ENCODE measurements at regions not wholly inside any gene's neighbourhood (a gene's known extent, or its start where the extent isn't known, plus 50 kb on each side); places are given as distances from the start of the nearest gene placed in this dataset.

- H3K4me1 Mint-ChIP-seq (ENCODE audit: low read depth) = no peaks in the 10 kb centered on the region
- no peak overlapping the region for H3K27ac Mint-ChIP-seq
- H3K4me3 Mint-ChIP-seq = no peak overlapping the region
- ChIA-PET CTCF (no interaction called here), POLR2A (no interaction called here)
- no peaks in the 10 kb centered on the region for H3K27me3 Mint-ChIP-seq
- H3K9me3 Mint-ChIP-seq = peaks cover 6% of the 10 kb centered on the region
- intact Hi-C loops (cut with micrococcal nuclease) = no loop called here
- peaks cover 4% of the 10 kb centered on the region for H3K36me3 Mint-ChIP-seq
- DNase-seq = no peak
Observed at GRCh38 chr6:109263873-109264700, 118.2 kb downstream of the CD164 start.

GRCh38 chr6:109262261-109262660 lies 120.0 kb downstream of the CD164 start:
- H3K9me3 Mint-ChIP-seq = no peaks in the 10 kb centered on the region
- no peak overlapping the region for H3K27ac Mint-ChIP-seq
- H3K4me1 Mint-ChIP-seq (ENCODE audit: low read depth) = no peaks in the 10 kb centered on the region
- no peaks in the 10 kb centered on the region for H3K27me3 Mint-ChIP-seq
- H3K36me3 Mint-ChIP-seq = no peaks in the 10 kb centered on the region
- CTCF ChIA-PET = no interaction called here
- DNase-seq = no peak
- intact Hi-C loops (cut with micrococcal nuclease) = no loop called here
- POLR2A ChIA-PET = no interaction called here
- no peak overlapping the region for H3K4me3 Mint-ChIP-seq

- intact Hi-C loops (cut with micrococcal nuclease) = no loop called here
- Mint-ChIP-seq H3K9me3 (no peaks in the 10 kb centered on the region), H3K27ac (no peak overlapping the region), H3K27me3 (no peaks in the 10 kb centered on the region), H3K36me3 (no peaks in the 10 kb centered on the region), H3K4me3 (no peak overlapping the region), H3K4me1 (ENCODE audit: low read depth) (no peaks in the 10 kb centered on the region)
- ChIA-PET CTCF (no interaction called here), POLR2A (no interaction called here)
- no peak for DNase-seq
Observed at GRCh38 chr6:109261811-109262210, 120.5 kb downstream of the CD164 start.

GRCh38 chr6:109260701-109261100 lies 121.6 kb downstream of the CD164 start:
- POLR2A ChIA-PET = no interaction called here
- CTCF ChIA-PET = no interaction called here
- Mint-ChIP-seq H3K4me3 (no peak overlapping the region), H3K9me3 (no peaks in the 10 kb centered on the region), H3K27me3 (no peaks in the 10 kb centered on the region), H3K36me3 (no peaks in the 10 kb centered on the region), H3K27ac (no peak overlapping the region), H3K4me1 (ENCODE audit: low read depth) (no peaks in the 10 kb centered on the region)
- intact Hi-C loops (cut with micrococcal nuclease) = no loop called here
- no peak for DNase-seq

- POLR2A ChIA-PET = no interaction called here
- Mint-ChIP-seq H3K9me3 (no peaks in the 10 kb centered on the region), H3K4me3 (no peak overlapping the region), H3K27ac (no peak overlapping the region), H3K36me3 (no peaks in the 10 kb centered on the region), H3K27me3 (no peaks in the 10 kb centered on the region), H3K4me1 (ENCODE audit: low read depth) (no peaks in the 10 kb centered on the region)
- CTCF ChIA-PET = no interaction called here
- no peak for DNase-seq
- intact Hi-C loops (cut with micrococcal nuclease) = no loop called here
Observed at GRCh38 chr6:109260126-109260525, 122.1 kb downstream of the CD164 start.

- Mint-ChIP-seq H3K27ac (no peak overlapping the region), H3K9me3 (no peaks in the 10 kb centered on the region), H3K4me1 (ENCODE audit: low read depth) (no peaks in the 10 kb centered on the region), H3K36me3 (no peaks in the 10 kb centered on the region), H3K4me3 (no peak overlapping the region), H3K27me3 (no peaks in the 10 kb centered on the region)
- ChIA-PET POLR2A (no interaction called here), CTCF (interaction anchor here (1.3 kb wide), 1 partner anchor 70 kb away, joined by 3 read pairs; no protein-coding TSS in a partner anchor)
- no peak for DNase-seq
- intact Hi-C loops (cut with micrococcal nuclease) = no loop called here
Observed at GRCh38 chr6:109258129-109258528, 124.1 kb downstream of the CD164 start.

GRCh38 chr6:109257494-109257893 lies 124.8 kb downstream of the CD164 start:
- CTCF ChIA-PET = interaction anchor here (1.3 kb wide), 1 partner anchor 69 kb away, joined by 3 read pairs; no protein-coding TSS in a partner anchor

GRCh38 chr6:109255946-109256640 lies 126.2 kb downstream of the CD164 start:
- no peak overlapping the region for H3K4me3 Mint-ChIP-seq
- no peak overlapping the region for H3K27ac Mint-ChIP-seq
- H3K4me1 Mint-ChIP-seq (ENCODE audit: low read depth) = no peaks in the 10 kb centered on the region
- CTCF ChIA-PET = interaction anchor here (0.7 kb wide), 1 partner anchor 153 kb away, joined by 3 read pairs; no protein-coding TSS in a partner anchor
- no peaks in the 10 kb centered on the region for H3K9me3 Mint-ChIP-seq
- POLR2A ChIA-PET = interaction anchor here (0.5 kb wide), 1 partner anchor 554 kb away, joined by 3 read pairs; no protein-coding TSS in a partner anchor
- intact Hi-C loops (cut with micrococcal nuclease) = no loop called here
- peaks cover 9% of the 10 kb centered on the region for H3K27me3 Mint-ChIP-seq
- H3K36me3 Mint-ChIP-seq = no peaks in the 10 kb centered on the region
- no peak for DNase-seq

More at GRCh38 chr6:109257494-109257893, 124.8 kb downstream of the CD164 start:
- Mint-ChIP-seq H3K9me3 (no peaks in the 10 kb centered on the region), H3K4me1 (ENCODE audit: low read depth) (no peaks in the 10 kb centered on the region), H3K27ac (no peak overlapping the region), H3K27me3 (peaks cover 2% of the 10 kb centered on the region), H3K36me3 (no peaks in the 10 kb centered on the region), H3K4me3 (no peak overlapping the region)
- intact Hi-C loops (cut with micrococcal nuclease) = no loop called here
- DNase-seq = no peak
- POLR2A ChIA-PET = no interaction called here

GRCh38 chr6:109255087-109255486 lies 127.2 kb downstream of the CD164 start:
- H3K27me3 Mint-ChIP-seq = peaks cover 9% of the 10 kb centered on the region
- no peaks in the 10 kb centered on the region for H3K36me3 Mint-ChIP-seq
- CTCF ChIA-PET = no interaction called here
- H3K4me1 Mint-ChIP-seq (ENCODE audit: low read depth) = no peaks in the 10 kb centered on the region
- H3K9me3 Mint-ChIP-seq = no peaks in the 10 kb centered on the region
- no peak overlapping the region for H3K27ac Mint-ChIP-seq
- H3K4me3 Mint-ChIP-seq = no peak overlapping the region
- intact Hi-C loops (cut with micrococcal nuclease) = no loop called here
- POLR2A ChIA-PET = no interaction called here
- no peak for DNase-seq

- ChIA-PET CTCF (no interaction called here), POLR2A (no interaction called here)
- peaks cover 9% of the 10 kb centered on the region for H3K27me3 Mint-ChIP-seq
- H3K9me3 Mint-ChIP-seq = no peaks in the 10 kb centered on the region
- no peaks in the 10 kb centered on the region for H3K4me1 Mint-ChIP-seq (ENCODE audit: low read depth)
- no peaks in the 10 kb centered on the region for H3K36me3 Mint-ChIP-seq
- no peak for DNase-seq
- intact Hi-C loops (cut with micrococcal nuclease) = no loop called here
- H3K4me3 Mint-ChIP-seq = no peak overlapping the region
- no peak overlapping the region for H3K27ac Mint-ChIP-seq
Observed at GRCh38 chr6:109253366-109253765, 128.9 kb downstream of the CD164 start.

GRCh38 chr6:109252261-109253041 lies 129.8 kb downstream of the CD164 start:
- Mint-ChIP-seq H3K27ac (no peak overlapping the region), H3K27me3 (peaks cover 9% of the 10 kb centered on the region), H3K9me3 (no peaks in the 10 kb centered on the region), H3K4me1 (ENCODE audit: low read depth) (no peaks in the 10 kb centered on the region), H3K4me3 (no peak overlapping the region), H3K36me3 (no peaks in the 10 kb centered on the region)
- CTCF ChIA-PET = no interaction called here
- POLR2A ChIA-PET = no interaction called here
- DNase-seq = no peak
- intact Hi-C loops (cut with micrococcal nuclease) = no loop called here

GRCh38 chr6:109251839-109252238 lies 130.4 kb downstream of the CD164 start:
- H3K4me1 Mint-ChIP-seq (ENCODE audit: low read depth) = no peaks in the 10 kb centered on the region
- DNase-seq = no peak
- intact Hi-C loops (cut with micrococcal nuclease) = no loop called here
- no peaks in the 10 kb centered on the region for H3K9me3 Mint-ChIP-seq
- H3K4me3 Mint-ChIP-seq = no peak overlapping the region
- peaks cover 9% of the 10 kb centered on the region for H3K27me3 Mint-ChIP-seq
- POLR2A ChIA-PET = no interaction called here
- H3K27ac Mint-ChIP-seq = no peak overlapping the region
- no peaks in the 10 kb centered on the region for H3K36me3 Mint-ChIP-seq
- CTCF ChIA-PET = no interaction called here
